Activated T-cell treated with anti-CD3 and anti-CD28 coated beads, Interleukin-2, amount 50 U/mL, for 72 hours (primary cell): ENCODE measurements at regions not wholly inside any gene's neighbourhood (a gene's known extent, or its start where the extent isn't known, plus 50 kb on each side); places are given as distances from the start of the nearest gene placed in this dataset.

ENCODE experiments used
- ATAC-seq, 2 donors: fragments of 150-1000 bp; cut with Tn5 transposase; replicated peaks in 1 of 2; 2 replicates each; pipeline ENCODE4 v1.10.0; 2021; ENCODE audit warnings: moderate library complexity in 2 of 2, mild to moderate bottlenecking in 1 of 2
- DNase-seq, 2 donors: peaks; one replicate each; pipeline ENCODE4 v3.0.0; 2021 to 2022; ENCODE audit warnings: mixed read lengths in 1 of 2
- H3K27ac Mint-ChIP-seq: one replicate; pipeline ENCODE4 v1.8.0; 2022; ENCODE audit warnings: mild to moderate bottlenecking, moderate library complexity, mixed read lengths
- H3K27me3 Mint-ChIP-seq: one replicate; pipeline ENCODE4 v1.8.0; 2022; ENCODE audit warnings: low read depth, mixed read lengths
- H3K36me3 Mint-ChIP-seq, 2 donors: one replicate each; pipeline ENCODE4 v1.8.0; 2022; ENCODE audit warnings: mixed read lengths in 2 of 2, mild to moderate bottlenecking in 1 of 2; ENCODE audit not compliant: insufficient read depth in 2 of 2
- H3K4me1 Mint-ChIP-seq: one replicate; pipeline ENCODE4 v1.8.0; 2022; ENCODE audit warnings: low read depth, mixed read lengths
- H3K4me3 Mint-ChIP-seq, 2 donors: one replicate each; pipeline ENCODE4 v1.8.0; 2022; ENCODE audit warnings: mild to moderate bottlenecking in 2 of 2, mixed read lengths in 2 of 2, moderate library complexity in 2 of 2
- H3K9me3 Mint-ChIP-seq, 2 donors: one replicate each; pipeline ENCODE4 v1.8.0; 2022; ENCODE audit warnings: mixed read lengths in 2 of 2

GRCh38 chr2:219692521-219692920 is 65.1 kb downstream of the SLC4A3 start:
- DNase-seq (no peak), ATAC-seq (no peak)
- peaks cover 4% of the 10 kb centered on the region for H3K4me1 Mint-ChIP-seq
- H3K27ac Mint-ChIP-seq = no peak overlapping the region
- H3K36me3 Mint-ChIP-seq = no peaks in the 10 kb centered on the region
- no peak overlapping the region for H3K4me3 Mint-ChIP-seq
- H3K27me3 Mint-ChIP-seq = peaks cover 45% of the 10 kb centered on the region
- H3K9me3 Mint-ChIP-seq = no peaks in the 10 kb centered on the region

DNA sequence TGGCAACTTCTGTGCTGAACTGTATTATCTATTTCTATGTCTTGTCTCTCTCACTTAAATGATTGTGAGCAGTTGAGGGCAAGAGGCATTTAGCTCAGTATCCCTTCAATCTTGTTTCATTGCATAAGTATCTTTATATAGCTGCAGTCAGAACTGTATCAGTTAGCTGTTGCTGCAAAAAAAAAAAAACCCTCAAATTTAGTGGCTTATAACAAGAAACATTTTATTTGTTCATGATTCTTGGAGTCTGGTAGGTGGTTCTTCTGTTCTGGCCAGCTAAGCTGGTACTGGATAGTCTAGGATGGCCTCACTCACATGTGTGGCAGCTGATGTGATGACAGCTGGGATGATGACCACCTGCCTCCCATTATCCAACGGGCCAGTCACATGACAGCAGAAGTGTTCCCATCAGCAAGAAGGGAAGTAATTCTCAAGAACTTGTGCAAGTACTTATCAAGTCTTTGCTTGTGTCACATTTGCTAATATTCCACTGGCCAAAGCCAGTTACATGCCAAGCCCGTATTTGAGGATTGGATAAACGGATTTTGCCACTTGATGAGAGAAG is 67.8 kb downstream of the SLC4A3 start:
- ATAC-seq (no peak), DNase-seq (no peak)
- no peaks in the 10 kb centered on the region for H3K4me1 Mint-ChIP-seq
- no peaks in the 10 kb centered on the region for H3K36me3 Mint-ChIP-seq
- no peak overlapping the region for H3K4me3 Mint-ChIP-seq
- peaks cover 59% of the 10 kb centered on the region for H3K27me3 Mint-ChIP-seq
- no peaks in the 10 kb centered on the region for H3K9me3 Mint-ChIP-seq
- no peak overlapping the region for H3K27ac Mint-ChIP-seq

- Mint-ChIP-seq H3K4me1 (no peaks in the 10 kb centered on the region), H3K4me3 (no peak overlapping the region), H3K27me3 (peaks cover 39% of the 10 kb centered on the region), H3K9me3 (no peaks in the 10 kb centered on the region), H3K27ac (no peak overlapping the region), H3K36me3 (no peaks in the 10 kb centered on the region)
- ATAC-seq = no peak
- no peak for DNase-seq
These were observed 70.6 kb downstream of the SLC4A3 start for GRCh38 chr2:219697811-219698747.

- Mint-ChIP-seq H3K4me3 (no peak overlapping the region), H3K27ac (no peak overlapping the region), H3K9me3 (no peaks in the 10 kb centered on the region), H3K27me3 (peaks cover 32% of the 10 kb centered on the region), H3K4me1 (no peaks in the 10 kb centered on the region), H3K36me3 (no peaks in the 10 kb centered on the region)
- DNase-seq = no peak
- no peak for ATAC-seq
These were observed 71.5 kb downstream of the SLC4A3 start for GRCh38 chr2:219698748-219699439.

GRCh38 chr2:219699440-219699821 is 72.0 kb downstream of the SLC4A3 start:
- Mint-ChIP-seq H3K4me1 (no peaks in the 10 kb centered on the region), H3K4me3 (no peak overlapping the region), H3K9me3 (no peaks in the 10 kb centered on the region), H3K27ac (no peak overlapping the region), H3K27me3 (peaks cover 31% of the 10 kb centered on the region), H3K36me3 (no peaks in the 10 kb centered on the region)
- DNase-seq = no peak
- no peak for ATAC-seq

DNA sequence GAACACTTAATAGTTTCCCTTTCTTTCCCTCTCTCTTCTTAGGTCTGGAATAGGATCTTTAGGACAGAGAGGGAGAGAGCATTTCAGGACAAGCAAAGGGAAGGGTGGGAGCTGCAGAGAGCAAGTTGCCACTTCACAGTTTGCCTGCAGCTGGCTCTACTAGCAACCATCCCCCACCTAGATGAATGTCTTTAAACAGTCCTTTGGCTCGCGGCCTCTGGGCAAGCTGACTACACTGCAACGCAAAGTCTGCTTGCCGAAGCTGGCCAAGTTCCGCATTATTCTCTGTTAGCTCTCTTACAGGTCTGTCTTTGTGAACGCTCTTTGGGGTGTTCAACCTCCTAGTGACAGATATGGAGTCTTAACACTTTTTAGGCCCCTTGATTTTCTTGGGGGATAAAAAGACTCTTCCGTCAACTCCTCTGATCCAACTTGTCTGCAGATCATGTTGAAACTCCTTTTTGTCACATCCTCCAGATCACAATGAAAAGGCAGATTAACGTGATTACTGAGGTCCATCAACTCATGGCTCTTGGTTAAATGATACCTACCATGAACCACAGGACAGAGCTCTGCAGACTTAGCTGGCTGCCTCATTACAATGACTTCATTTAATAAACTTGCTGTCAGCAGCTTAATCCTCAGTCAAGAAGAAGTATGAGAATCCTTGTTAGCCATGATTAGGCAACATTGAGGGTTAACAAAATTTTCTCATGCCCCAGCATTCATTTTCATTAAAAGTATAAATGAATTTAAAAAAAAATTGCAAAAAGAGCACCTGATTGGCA is 74.6 kb downstream of the SLC4A3 start:
- Mint-ChIP-seq H3K27ac (no peak overlapping the region), H3K27me3 (peaks cover 28% of the 10 kb centered on the region), H3K36me3 (no peaks in the 10 kb centered on the region), H3K9me3 (no peaks in the 10 kb centered on the region), H3K4me1 (no peaks in the 10 kb centered on the region), H3K4me3 (no peak overlapping the region)
- ATAC-seq = no peak
- DNase-seq = no peak

- DNase-seq = no peak
- H3K9me3 Mint-ChIP-seq = no peaks in the 10 kb centered on the region
- no peak overlapping the region for H3K27ac Mint-ChIP-seq
- ATAC-seq = no peak
- no peaks in the 10 kb centered on the region for H3K4me1 Mint-ChIP-seq
- H3K27me3 Mint-ChIP-seq = peaks cover 24% of the 10 kb centered on the region
- no peak overlapping the region for H3K4me3 Mint-ChIP-seq
- no peaks in the 10 kb centered on the region for H3K36me3 Mint-ChIP-seq
These were observed 75.5 kb downstream of the SLC4A3 start for GRCh38 chr2:219702796-219703545.

DNA sequence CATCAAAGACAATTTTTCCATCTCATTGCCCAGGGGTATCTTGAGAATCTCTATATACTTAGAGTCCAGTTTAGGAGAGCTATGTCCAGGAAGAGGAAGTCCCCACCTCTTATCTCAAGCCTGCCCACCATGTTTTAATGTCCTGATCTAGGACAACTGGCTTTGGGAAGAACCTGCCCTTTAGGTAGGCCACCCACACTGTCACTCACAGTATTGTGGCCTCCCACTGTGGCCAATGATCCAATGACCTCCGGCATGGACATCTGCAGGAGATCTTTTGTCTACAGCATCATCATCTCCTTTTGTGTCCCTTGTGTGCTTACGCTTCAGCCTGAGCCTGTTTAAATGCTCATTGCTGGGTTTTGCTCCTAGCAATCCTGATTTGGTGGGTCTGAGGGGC is 77.4 kb downstream of the SLC4A3 start:
- ATAC-seq (no peak), DNase-seq (no peak)
- no peaks in the 10 kb centered on the region for H3K4me1 Mint-ChIP-seq
- no peaks in the 10 kb centered on the region for H3K36me3 Mint-ChIP-seq
- H3K27ac Mint-ChIP-seq = no peak overlapping the region
- H3K27me3 Mint-ChIP-seq = peaks cover 18% of the 10 kb centered on the region
- no peaks in the 10 kb centered on the region for H3K9me3 Mint-ChIP-seq
- no peak overlapping the region for H3K4me3 Mint-ChIP-seq

- no peak for DNase-seq
- no peak overlapping the region for H3K27ac Mint-ChIP-seq
- no peak for ATAC-seq
- no peaks in the 10 kb centered on the region for H3K36me3 Mint-ChIP-seq
- peaks cover 31% of the 10 kb centered on the region for H3K27me3 Mint-ChIP-seq
- H3K9me3 Mint-ChIP-seq = no peaks in the 10 kb centered on the region
- no peaks in the 10 kb centered on the region for H3K4me1 Mint-ChIP-seq
- H3K4me3 Mint-ChIP-seq = no peak overlapping the region
These were observed 79.4 kb downstream of the SLC4A3 start for GRCh38 chr2:219706823-219707281.

- Mint-ChIP-seq H3K9me3 (peaks cover 3 to 4% of the 10 kb centered on the region in 2 donors), H3K4me3 (no peak overlapping the region), H3K4me1 (peaks cover 3% of the 10 kb centered on the region), H3K27ac (no peak overlapping the region), H3K27me3 (peaks cover 37% of the 10 kb centered on the region), H3K36me3 (no peaks in the 10 kb centered on the region)
- no peak for ATAC-seq
- DNase-seq = no peak
These were observed 80.3 kb downstream of the SLC4A3 start for GRCh38 chr2:219707496-219708285.

DNA sequence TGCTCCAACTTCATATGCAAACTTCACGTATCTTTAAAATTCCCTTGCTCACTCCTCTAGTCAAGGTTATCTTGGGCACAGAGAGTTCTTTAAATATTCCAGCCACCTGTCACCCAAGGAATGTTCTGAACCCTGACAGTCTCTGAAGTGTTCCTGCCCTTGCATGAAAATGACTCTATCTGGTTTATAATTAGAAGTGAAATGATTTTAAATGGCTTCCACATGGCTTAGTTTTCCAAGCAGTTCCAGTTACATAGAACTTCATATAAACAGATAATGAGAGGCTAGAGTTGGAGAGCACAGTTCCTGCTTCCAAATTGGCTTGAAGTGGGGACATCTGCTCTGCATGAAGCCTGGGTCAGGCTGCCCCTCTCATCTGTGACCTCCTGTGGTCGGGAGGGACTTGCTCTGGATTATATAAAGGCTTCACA is 81.9 kb downstream of the SLC4A3 start:
- DNase-seq (no peak), ATAC-seq (no peak)
- H3K4me1 Mint-ChIP-seq = peaks cover 4% of the 10 kb centered on the region
- peaks cover 6 to 7% of the 10 kb centered on the region in 2 donors for H3K9me3 Mint-ChIP-seq
- H3K4me3 Mint-ChIP-seq = no peak overlapping the region
- peaks cover 0 to 3% of the 10 kb centered on the region in 2 donors for H3K36me3 Mint-ChIP-seq
- H3K27ac Mint-ChIP-seq = no peak overlapping the region
- peaks cover 43% of the 10 kb centered on the region for H3K27me3 Mint-ChIP-seq
